MG63 (cell line): ENCODE measurements at regions not wholly inside any gene's neighbourhood (a gene's known extent, or its start where the extent isn't known, plus 50 kb on each side); places are given as distances from the start of the nearest gene placed in this dataset.
A peak's percentile ranks its signal among the peaks of the same experiment; 100 is the strongest.
"Not testable (repeated sequence)": the region's sequence is repeated elsewhere in the genome, so short reads cannot be mapped to it uniquely, and the experiment has no call there.

Source experiments
- DNase-seq: peaks from one replicate; pipeline ENCODE4 v3.0.0-alpha.2; 2020
- H3K27me3 ChIP-seq: fragments of 250-450 bp; sonication (Bioruptor Pico); 2 replicates; pipeline ENCODE4 v1.5.1; 2020; ENCODE audit warnings: mild to moderate bottlenecking, moderate library complexity
- H3K36me3 ChIP-seq: fragments of 250-450 bp; sonication (Bioruptor Pico); 2 replicates; pipeline ENCODE4 v1.5.1; 2020; ENCODE audit warnings: mild to moderate bottlenecking, moderate library complexity
- H3K4me3 ChIP-seq: fragments of 250-450 bp; sonication (Bioruptor Pico); 2 replicates; pipeline ENCODE4 v1.5.1; 2020; ENCODE audit warnings: mild to moderate bottlenecking, moderate library complexity
- H3K9me3 ChIP-seq: fragments of 250-450 bp; sonication (Bioruptor Pico); 2 replicates; pipeline ENCODE4 v1.5.1; 2020; ENCODE audit warnings: mild to moderate bottlenecking, moderate library complexity

DNA sequence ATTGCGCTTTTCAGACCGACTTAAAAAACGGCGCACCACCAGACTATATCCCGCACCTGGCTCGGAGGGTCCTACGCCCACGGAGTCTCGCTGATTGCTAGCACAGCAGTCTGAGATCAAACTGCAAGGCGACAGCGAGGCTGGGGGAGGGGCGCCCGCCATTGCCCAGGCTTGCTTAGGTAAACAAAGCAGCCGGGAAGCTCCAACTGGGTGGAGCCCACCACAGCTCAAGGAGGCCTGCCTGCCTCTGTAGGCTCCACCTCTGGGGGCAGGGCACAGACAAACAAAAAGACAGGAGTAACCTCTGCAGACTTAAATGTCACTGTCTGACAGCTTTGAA is 160.1 kb upstream of the THBS1 start:
- not testable (repeated sequence) for H3K27me3 ChIP-seq, H3K36me3 ChIP-seq, H3K4me3 ChIP-seq, DNase-seq, H3K9me3 ChIP-seq

DNA sequence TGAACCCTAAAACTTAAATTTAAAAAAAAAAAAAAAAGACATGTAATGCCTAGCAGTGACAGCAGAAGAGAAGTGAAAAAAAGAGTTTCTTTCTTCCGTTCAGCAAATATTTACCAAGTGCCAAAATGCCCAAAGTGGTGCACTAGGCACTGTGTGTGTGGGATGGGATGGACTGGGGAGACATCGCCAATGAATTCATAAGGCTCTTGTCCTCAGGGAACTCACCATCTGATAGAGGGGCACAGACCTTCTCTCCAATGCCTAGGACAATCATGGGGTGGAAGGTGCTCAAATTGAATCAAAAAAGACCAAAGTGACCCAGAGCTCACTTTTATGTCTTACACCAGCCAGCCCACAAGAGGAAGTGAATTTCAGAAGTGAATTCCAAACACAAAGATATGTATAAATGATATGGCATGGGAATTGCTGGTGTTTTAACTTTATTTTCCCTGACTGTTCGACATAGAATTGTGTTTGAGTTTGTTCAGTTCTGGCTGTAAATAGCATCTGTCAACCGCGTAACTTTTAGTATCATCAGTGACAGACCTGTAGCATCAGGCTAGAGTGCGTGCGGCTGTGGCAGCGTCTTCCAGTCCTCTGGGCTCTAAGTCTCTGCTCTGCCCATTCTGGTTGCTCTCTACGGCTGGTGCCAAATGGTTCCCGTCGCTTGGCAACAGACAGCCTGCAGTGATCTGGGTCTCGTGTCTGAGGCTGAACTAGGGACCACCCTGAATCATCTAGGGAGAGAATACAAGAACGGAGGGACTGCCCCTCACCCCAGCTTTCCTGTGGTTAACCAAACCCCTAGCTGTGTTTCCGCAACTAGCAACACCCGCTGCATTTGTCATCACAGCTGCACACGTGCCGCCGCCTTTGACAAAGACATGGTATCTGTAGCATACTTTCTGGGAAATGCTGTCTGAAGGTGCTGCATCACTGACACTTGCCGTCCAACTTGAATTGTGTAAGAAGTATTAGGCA is 154.0 kb upstream of the THBS1 start:
- H3K4me3 ChIP-seq, result no peak overlapping the region
- H3K27me3 ChIP-seq, result no peaks in the 10 kb centered on the region
- DNase-seq, result peak; percentile 2
- no peaks in the 10 kb centered on the region for H3K36me3 ChIP-seq
- H3K9me3 ChIP-seq, result no peaks in the 10 kb centered on the region

DNA sequence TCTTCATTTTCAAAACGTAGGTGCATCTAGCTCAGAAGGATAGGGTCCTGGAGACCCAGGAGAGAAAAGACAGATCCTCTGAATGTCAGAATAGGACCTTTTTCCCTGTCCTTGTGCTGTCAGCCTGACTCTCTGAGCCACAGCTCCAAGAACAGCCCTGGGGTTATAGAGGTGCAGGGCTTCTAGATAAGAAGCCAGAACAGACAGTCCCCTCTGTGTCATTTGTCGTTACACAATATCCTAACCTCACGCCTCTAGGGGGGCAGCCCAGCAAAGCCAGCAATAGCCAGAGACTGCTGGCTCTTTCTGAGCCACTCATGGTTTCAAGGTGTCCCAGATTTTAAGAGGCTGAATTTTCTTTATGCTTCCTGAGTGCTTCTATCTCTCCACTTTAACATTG is 153.2 kb upstream of the THBS1 start:
- no peaks in the 10 kb centered on the region for H3K36me3 ChIP-seq
- no peaks in the 10 kb centered on the region for H3K27me3 ChIP-seq
- DNase-seq, result no peak
- H3K9me3 ChIP-seq, result no peaks in the 10 kb centered on the region
- no peak overlapping the region for H3K4me3 ChIP-seq

DNA sequence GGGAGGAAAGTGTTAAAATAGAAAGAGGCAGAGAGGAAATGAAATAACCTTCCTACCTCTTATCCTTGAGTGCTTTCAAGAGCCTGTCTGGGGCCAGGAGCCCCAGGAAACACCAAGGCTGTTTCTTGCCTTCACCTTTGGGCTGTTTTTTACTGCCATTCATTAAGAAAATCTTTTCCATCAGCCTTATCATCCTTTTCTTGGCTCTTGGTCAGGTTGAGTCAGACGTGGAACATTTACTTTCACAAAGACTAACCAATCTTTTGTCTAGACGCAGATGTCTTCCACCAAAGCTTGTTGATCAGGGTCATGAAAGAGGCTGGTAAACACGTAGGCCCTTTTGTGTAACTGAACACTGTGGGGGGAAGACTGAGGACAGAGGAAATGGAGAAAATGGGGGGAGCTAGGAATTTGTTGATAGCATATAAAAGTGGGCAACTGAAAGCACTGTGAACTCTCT is 151.0 kb upstream of the THBS1 start:
- Histone ChIP-seq H3K36me3 (no peaks in the 10 kb centered on the region), H3K4me3 (no peak overlapping the region), H3K9me3 (no peaks in the 10 kb centered on the region), H3K27me3 (no peaks in the 10 kb centered on the region)
- peak; percentile 2 for DNase-seq

DNA sequence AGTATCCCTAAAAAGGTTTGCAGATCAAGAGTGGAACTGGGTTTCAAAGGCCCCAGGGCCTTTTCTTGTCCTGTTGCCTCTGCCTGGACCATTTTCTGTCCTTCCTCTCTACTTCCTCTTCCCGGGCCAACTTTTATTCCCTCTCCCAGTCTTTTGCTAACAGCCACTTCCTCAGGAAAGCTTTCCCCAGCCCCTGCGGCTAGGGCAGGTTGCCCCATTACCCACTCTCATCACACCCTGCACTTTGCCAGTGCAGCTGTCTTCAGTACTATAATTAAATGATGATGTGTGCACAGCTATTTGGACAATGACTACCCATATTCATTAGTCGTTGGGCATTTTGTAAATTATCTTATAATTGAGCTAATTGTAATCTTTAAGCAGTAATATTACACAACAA is 150.5 kb upstream of the THBS1 start:
- no peak for DNase-seq
- no peaks in the 10 kb centered on the region for H3K36me3 ChIP-seq
- no peak overlapping the region for H3K4me3 ChIP-seq
- no peaks in the 10 kb centered on the region for H3K27me3 ChIP-seq
- no peaks in the 10 kb centered on the region for H3K9me3 ChIP-seq

DNA sequence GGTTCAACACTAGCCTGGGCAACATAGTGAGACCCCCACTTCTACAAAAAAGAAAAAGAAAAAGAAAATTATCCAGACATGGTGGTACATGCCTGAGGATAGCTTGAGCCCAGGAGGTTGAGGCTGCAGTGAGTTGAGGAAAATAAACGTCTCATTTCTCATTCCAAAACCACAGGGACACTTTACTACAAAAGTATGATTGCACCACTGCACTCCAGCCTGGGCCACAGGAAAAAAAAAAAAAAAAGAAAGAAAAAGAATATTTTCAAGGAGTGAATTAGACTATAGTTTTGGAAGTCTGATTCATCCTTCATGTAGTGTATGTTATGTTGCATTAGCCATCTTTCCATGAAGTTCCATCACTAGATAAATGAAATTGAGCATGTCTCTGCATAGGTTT is 149.5 kb upstream of the THBS1 start:
- H3K36me3 ChIP-seq, result no peaks in the 10 kb centered on the region
- H3K4me3 ChIP-seq, result no peak overlapping the region
- H3K9me3 ChIP-seq, result no peaks in the 10 kb centered on the region
- DNase-seq, result no peak
- H3K27me3 ChIP-seq, result no peaks in the 10 kb centered on the region

DNA sequence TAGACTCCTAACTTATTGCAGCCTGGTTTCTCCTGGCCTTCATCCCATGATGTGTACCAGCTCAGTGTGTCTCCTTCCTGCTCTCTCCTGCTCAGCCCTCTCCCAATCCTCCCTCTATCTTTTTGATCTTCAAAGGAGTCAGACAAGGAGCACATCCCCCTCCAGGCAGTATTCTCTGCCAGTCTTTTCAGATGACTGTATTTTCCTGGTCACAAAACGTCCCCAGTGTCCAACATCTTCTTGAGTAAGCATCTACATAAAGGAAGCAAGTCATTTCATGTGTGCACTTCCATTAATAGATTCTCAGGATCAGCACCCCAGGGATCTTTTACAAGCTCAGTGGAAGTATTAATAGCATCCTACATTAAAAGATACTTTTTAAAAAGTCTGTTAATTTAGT is 148.9 kb upstream of the THBS1 start:
- H3K27me3 ChIP-seq, result no peaks in the 10 kb centered on the region
- no peak for DNase-seq
- no peak overlapping the region for H3K4me3 ChIP-seq

DNA sequence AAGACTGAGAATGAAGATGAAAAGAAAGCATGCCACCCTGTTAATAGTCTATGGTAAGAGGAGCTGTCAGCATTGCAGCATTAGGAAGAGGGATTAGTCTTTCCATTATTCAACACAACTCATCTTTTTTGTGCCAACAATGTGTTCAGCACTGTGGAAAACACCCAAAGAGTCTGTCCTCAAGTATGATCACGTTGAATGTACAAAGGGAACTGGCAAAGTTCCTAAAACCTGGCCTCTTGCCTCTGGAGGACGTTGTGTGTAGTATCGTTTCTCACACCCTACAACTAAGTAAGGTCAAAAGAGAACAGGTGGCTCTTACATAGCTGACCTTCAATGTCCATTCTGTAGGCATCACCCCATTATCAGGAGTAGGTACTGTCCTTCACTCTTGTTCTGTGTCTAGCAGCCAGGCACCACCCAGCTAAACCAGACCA is 147.9 kb upstream of the THBS1 start:
- no peak for DNase-seq
- no peaks in the 10 kb centered on the region for H3K9me3 ChIP-seq
- H3K27me3 ChIP-seq, result no peaks in the 10 kb centered on the region
- no peak overlapping the region for H3K4me3 ChIP-seq
- H3K36me3 ChIP-seq, result no peaks in the 10 kb centered on the region

More for the DNA sequence above, 148.9 kb upstream of the THBS1 start:
- Histone ChIP-seq H3K36me3 (no peaks in the 10 kb centered on the region), H3K9me3 (no peaks in the 10 kb centered on the region)

DNA sequence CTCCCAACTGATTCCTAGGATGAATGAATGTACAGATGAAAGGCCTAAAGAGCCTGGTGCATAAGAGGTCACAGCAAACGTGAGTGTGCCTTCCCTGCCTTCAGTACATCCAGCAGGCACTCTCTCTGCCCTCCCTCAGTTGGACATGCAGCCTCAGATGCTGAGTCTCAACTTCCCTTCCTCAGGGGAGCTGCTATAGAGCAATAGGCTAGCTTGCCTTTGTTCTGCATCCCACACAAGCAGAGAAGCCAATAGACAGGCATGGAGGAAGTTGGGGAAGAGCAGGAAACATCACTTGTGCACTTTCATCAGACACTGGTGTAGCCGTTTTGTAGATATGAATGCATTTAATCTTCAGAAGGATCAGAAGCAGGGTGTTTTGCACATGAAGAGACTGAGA is 147.5 kb upstream of the THBS1 start:
- Histone ChIP-seq H3K4me3 (no peak overlapping the region), H3K27me3 (no peaks in the 10 kb centered on the region)
- no peak for DNase-seq

DNA sequence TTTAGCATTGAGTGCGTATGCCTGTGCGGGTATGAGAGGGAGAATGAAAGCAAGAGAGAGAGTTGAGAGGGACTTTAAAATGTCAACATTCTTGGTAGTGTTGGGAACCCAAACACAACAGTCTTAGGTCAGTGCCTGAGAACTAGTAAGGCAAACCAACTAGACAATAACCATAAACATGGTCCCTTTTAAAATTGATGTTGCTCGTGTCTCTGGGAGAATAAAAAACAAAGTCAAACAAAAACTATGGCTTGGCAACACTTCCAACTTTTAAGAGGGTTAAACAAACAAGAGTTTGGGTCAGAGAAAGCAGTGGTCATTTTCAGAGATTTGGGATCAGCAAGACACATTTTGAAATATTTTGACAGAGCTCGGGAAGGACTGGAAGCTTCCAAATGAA is 146.7 kb upstream of the THBS1 start:
- DNase-seq, result no peak
- Histone ChIP-seq H3K9me3 (no peaks in the 10 kb centered on the region), H3K4me3 (no peak overlapping the region), H3K27me3 (no peaks in the 10 kb centered on the region), H3K36me3 (no peaks in the 10 kb centered on the region)

More for the DNA sequence above, 147.5 kb upstream of the THBS1 start:
- H3K9me3 ChIP-seq, result no peaks in the 10 kb centered on the region
- H3K36me3 ChIP-seq, result no peaks in the 10 kb centered on the region

DNA sequence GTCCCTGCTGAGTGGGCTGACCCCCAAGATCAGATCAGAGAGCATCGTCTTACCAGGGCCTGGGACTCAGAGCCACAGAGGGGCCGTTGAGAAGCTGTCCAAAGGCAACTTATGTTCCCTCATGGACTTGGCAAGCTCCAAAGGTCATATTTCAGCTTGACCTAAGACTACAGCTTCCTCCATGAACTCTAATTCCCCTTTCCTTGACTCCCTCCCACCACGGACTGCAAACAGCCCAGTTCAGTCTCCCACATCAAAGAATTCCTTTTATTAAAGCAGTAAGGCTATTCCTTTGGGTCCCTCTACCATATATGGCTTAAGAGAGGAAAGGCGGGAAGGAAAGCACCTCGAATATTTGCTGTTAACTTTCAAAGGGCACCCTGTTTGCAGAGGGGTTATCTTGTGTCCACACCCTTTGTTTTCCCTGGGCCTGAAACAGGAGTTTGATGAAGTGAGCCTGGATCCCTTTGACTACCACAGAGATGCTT is 146.1 kb upstream of the THBS1 start:
- Histone ChIP-seq H3K27me3 (no peaks in the 10 kb centered on the region), H3K36me3 (no peaks in the 10 kb centered on the region), H3K9me3 (no peaks in the 10 kb centered on the region), H3K4me3 (no peak overlapping the region)
- no peak for DNase-seq

DNA sequence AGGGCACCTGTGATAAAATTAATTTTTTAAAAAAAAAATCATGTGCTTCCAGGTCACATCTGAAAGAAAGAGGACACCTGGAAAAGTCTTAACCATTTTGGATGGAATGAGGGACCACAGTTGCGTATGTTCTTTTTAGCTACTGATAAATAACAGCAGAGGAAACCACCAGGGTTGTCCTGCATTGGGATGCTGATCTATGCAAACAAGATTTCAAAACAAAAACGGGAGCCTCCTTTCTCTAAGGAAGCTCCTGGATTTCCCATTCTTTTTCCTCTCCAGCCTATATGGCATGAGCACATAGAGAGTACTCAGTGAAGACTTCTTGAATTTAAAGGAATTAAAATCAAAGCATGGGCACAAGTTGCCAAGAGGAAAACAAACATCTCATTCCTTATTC is 145.6 kb upstream of the THBS1 start:
- Histone ChIP-seq H3K9me3 (no peaks in the 10 kb centered on the region), H3K36me3 (no peaks in the 10 kb centered on the region), H3K27me3 (no peaks in the 10 kb centered on the region), H3K4me3 (no peak overlapping the region)
- no peak for DNase-seq

DNA sequence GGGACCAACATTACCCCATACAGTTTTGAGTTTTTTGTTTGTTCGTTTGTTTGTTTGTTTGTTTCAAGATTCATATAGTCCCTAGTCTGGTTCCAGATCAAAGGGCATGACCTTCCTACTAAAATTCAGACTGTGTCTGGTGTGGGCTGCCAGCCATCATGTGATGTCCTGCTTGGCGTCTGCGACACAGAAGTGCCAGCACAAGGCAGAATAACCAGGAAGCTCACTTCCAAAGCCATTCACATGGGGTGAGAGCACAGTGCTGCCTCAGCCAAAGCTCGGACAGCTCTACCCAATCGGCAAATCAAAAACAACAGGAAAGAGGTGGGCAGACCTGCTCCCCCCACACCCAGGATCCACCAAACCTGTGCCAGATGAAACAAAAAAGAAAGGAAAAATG is 142.6 kb upstream of the THBS1 start:
- Histone ChIP-seq H3K27me3 (no peaks in the 10 kb centered on the region), H3K9me3 (no peaks in the 10 kb centered on the region), H3K36me3 (no peaks in the 10 kb centered on the region), H3K4me3 (no peak overlapping the region)
- no peak for DNase-seq

DNA sequence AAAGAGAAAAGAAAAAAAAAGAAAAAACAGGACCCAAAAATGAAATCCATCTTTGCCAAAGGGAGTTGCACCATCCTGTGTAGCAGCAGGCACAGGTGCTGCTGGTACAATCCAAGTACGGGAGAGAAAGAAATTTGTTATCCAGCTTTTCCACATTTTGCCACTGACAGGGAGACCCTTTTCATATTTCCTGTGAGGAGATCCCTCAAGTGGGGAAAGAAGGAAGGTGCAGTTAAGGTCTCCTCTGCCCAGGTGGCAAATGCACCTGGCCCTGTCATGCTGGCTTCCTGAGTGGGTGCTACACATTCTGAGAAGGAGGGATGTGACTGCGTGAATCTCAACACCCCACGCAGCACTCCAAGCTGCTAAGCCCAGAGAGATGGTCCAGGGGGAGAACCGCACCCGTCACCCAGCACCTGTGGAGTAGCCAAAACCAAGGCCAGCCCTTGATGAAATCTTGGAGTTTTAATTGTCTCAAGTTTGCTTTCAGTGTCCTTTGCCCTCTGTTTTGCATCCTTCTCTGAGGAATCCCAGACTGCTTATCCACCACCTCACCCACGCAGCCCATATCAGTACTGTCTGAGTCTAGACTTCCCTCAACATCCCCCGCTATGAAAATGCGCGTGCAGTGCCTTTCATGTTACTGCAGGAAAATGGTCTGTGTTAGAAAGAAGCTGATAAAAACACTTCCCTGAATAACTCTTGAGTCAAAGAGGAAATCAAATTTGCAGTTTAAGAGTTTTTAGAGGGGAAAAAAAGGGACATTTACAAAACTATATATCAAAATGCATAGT is 141.9 kb upstream of the THBS1 start:
- DNase-seq, result no peak
- Histone ChIP-seq H3K27me3 (no peaks in the 10 kb centered on the region), H3K4me3 (no peak overlapping the region), H3K9me3 (no peaks in the 10 kb centered on the region), H3K36me3 (no peaks in the 10 kb centered on the region)

DNA sequence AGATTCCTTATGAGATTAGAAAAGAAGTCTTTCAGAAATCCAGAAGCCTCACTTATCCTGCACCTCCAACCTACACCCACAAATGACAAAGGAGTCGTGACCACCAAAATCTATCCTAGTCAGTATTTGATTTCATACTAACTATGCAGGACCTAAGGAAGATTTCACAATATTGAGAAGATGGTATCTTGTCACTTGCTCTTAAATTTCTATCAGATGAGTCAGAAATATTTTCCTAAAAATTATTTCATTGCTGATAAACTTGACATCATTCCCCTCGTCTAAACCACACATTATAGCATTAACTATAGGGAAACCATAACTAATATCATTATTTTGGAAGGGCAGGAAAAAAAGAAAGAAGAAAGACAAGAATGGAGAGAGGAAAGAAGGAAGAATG is 138.0 kb upstream of the THBS1 start:
- Histone ChIP-seq H3K36me3 (no peaks in the 10 kb centered on the region), H3K4me3 (no peak overlapping the region), H3K27me3 (no peaks in the 10 kb centered on the region), H3K9me3 (no peaks in the 10 kb centered on the region)
- no peak for DNase-seq

DNA sequence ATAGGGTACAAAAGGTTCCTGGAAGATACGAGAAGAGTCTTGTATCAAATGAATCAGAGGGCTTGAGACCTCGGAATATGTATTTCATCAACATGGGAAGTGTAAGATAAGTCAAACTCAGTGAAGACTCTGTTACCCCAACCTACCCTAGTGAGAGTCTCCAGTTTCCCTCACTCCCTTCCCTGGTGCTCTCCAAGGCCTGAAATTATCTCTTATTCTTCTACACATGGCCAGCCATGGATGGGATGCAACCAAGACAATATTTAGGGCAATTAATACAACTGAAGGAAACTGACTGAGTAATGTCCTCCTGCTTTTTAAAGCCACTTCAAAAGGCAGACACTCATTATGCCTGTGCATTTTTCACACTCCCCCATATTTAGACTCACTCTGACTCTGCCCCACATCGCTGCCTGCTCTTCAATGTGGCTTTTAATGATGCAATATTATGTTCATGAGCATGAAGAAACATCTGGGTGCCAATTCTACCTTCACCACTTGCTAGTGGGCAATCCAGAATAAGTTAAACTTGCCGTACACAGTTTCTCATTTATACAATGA is 137.1 kb upstream of the THBS1 start:
- Histone ChIP-seq H3K36me3 (no peaks in the 10 kb centered on the region), H3K9me3 (no peaks in the 10 kb centered on the region), H3K4me3 (no peak overlapping the region), H3K27me3 (no peaks in the 10 kb centered on the region)
- DNase-seq, result no peak

DNA sequence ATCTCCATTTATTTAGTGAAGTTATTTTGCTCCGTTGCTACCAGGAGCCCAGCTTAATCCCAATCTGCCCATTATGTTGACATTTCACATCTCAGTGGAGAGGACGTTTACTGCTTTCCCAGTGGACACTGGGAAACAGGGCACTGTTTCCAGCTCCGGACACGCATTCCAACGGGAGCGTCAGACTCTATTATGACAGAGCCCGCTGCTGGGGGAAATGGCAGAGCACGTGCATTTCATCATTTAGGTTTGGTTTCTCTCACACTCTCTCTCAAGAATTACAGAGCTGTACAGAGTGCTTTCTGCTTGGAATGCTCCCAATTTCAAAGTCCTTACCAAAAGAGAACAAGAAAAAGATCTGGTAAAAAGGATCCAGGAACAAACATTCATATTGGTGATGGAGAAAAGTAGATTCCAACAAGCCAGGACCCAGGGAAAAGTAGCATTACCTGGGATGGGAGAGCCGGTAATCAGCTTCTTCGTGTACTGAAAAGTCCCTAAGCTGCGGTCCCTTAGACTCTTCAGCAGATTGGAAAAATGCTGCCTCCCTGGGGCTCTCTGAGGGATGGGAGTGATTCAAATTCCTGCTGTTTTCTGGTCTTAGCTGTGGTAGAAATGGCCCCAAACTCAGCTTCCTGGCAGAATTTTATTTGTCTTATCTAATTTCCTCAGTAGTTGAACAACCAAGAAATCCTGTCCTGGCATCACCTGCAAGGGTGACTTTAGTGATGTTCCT is 136.0 kb upstream of the THBS1 start:
- no peaks in the 10 kb centered on the region for H3K36me3 ChIP-seq
- H3K27me3 ChIP-seq, result no peaks in the 10 kb centered on the region
- no peaks in the 10 kb centered on the region for H3K9me3 ChIP-seq
- no peak for DNase-seq
- no peak overlapping the region for H3K4me3 ChIP-seq
